Neuronal stem cell (in vitro differentiated cells): ENCODE measurements at regions not wholly inside any gene's neighbourhood (a gene's known extent, or its start where the extent isn't known, plus 50 kb on each side); places are given as distances from the start of the nearest gene placed in this dataset.

Source experiments
- DNase-seq: peaks from one replicate; pipeline ENCODE4 v3.0.0-alpha.2; 2013; ENCODE audit warnings: low spot score
- H2AFZ ChIP-seq: one replicate; pipeline ENCODE4 v1.6.1; 2013; ENCODE audit warnings: mild to moderate bottlenecking, low read length, inconsistent platforms
- H2AK5ac ChIP-seq: 2 replicates; pipeline ENCODE4 v1.6.1; 2013; ENCODE audit warnings: low read depth, mild to moderate bottlenecking, inconsistent platforms, low read length, moderate library complexity, mixed read lengths
- H2BK120ac ChIP-seq: 2 replicates; pipeline ENCODE4 v1.6.1; 2013; ENCODE audit warnings: low read depth, mild to moderate bottlenecking, inconsistent platforms, low read length, moderate library complexity, mixed read lengths
- H2BK12ac ChIP-seq: one replicate; pipeline ENCODE4 v1.6.1; 2013; ENCODE audit warnings: low read length, inconsistent platforms
- H2BK15ac ChIP-seq: 2 replicates; pipeline ENCODE4 v1.6.1; 2013; ENCODE audit warnings: mild to moderate bottlenecking, low read length, inconsistent platforms, mixed read lengths
- H2BK5ac ChIP-seq: one replicate; pipeline ENCODE4 v1.6.1; 2013; ENCODE audit warnings: inconsistent platforms, mild to moderate bottlenecking, low read length, moderate library complexity
- H3K14ac ChIP-seq: one replicate; pipeline ENCODE4 v1.6.1; 2013; ENCODE audit warnings: low read length, inconsistent platforms
- H3K18ac ChIP-seq: 2 replicates; pipeline ENCODE4 v1.6.1; 2013; ENCODE audit warnings: low read length, inconsistent platforms
- H3K23ac ChIP-seq: 2 replicates; pipeline ENCODE4 v1.6.1; 2013; ENCODE audit warnings: low read depth, mild to moderate bottlenecking, mixed read lengths, low read length, inconsistent platforms; ENCODE audit not compliant: poor library complexity
- H3K27ac ChIP-seq: replicated peaks from 3 replicates; pipeline ENCODE4 v1.5.1; 2013; ENCODE audit warnings: low read length, inconsistent platforms
- H3K27me3 ChIP-seq, 3 experiments: 2 replicates each; pipeline ENCODE4 v1.6.1; 2013; ENCODE audit warnings: low read length in 3 of 3, mild to moderate bottlenecking in 2 of 3, inconsistent platforms in 1 of 3, low read depth in 1 of 3, mixed read lengths in 1 of 3, moderate library complexity in 1 of 3; ENCODE audit not compliant: control insufficient read depth in 3 of 3, insufficient read depth in 3 of 3
- H3K36me3 ChIP-seq, 2 donors: replicated peaks in 1 of 2; 2 replicates each; pipeline ENCODE4 v1.6.1; 2013; ENCODE audit warnings: low read length in 2 of 2; ENCODE audit not compliant: control insufficient read depth in 2 of 2, insufficient read depth in 2 of 2
- H3K4ac ChIP-seq: 2 replicates; pipeline ENCODE4 v1.6.1; 2013; ENCODE audit warnings: inconsistent platforms, mild to moderate bottlenecking, low read length, moderate library complexity
- H3K4me1 ChIP-seq, 2 donors: 1 replicate in 1 of 2; 2 replicates in 1 of 2; pipeline ENCODE4 v1.6.1; 2013; ENCODE audit warnings: low read length in 2 of 2, low read depth in 1 of 2; ENCODE audit not compliant: control insufficient read depth in 2 of 2, insufficient read depth in 1 of 2
- H3K4me2 ChIP-seq: one replicate; pipeline ENCODE4 v1.6.1; 2013; ENCODE audit warnings: mild to moderate bottlenecking, low read length, inconsistent platforms; ENCODE audit not compliant: insufficient read depth, poor library complexity, severe bottlenecking
- H3K4me3 ChIP-seq, 2 donors: 2 replicates each; pipeline ENCODE4 v1.5.1; 2013; ENCODE audit warnings: low read length in 2 of 2, mild to moderate bottlenecking in 2 of 2, inconsistent platforms in 1 of 2, moderate library complexity in 1 of 2
- H3K79me1 ChIP-seq: one replicate; pipeline ENCODE4 v1.6.1; 2013; ENCODE audit warnings: low read depth, mild to moderate bottlenecking, inconsistent platforms, low read length, moderate library complexity
- H3K9ac ChIP-seq: one replicate; pipeline ENCODE4 v1.6.1; 2013; ENCODE audit warnings: mild to moderate bottlenecking, low read depth, low read length, inconsistent platforms; ENCODE audit not compliant: poor library complexity
- H3K9me3 ChIP-seq, 2 donors: replicated peaks in 1 of 2; 2 replicates each; pipeline versions ENCODE3 to v1.6.1; 2013; ENCODE audit warnings: low read length in 2 of 2, mild to moderate bottlenecking in 2 of 2, inconsistent platforms in 1 of 2, low read depth in 1 of 2, mixed read lengths in 1 of 2, moderate library complexity in 1 of 2; ENCODE audit not compliant: control insufficient read depth in 2 of 2, insufficient read depth in 1 of 2
- H4K8ac ChIP-seq: one replicate; pipeline ENCODE4 v1.6.1; 2013; ENCODE audit warnings: low read depth, mild to moderate bottlenecking, inconsistent platforms, low read length, moderate library complexity
- H4K91ac ChIP-seq: one replicate; pipeline ENCODE4 v1.6.1; 2013; ENCODE audit warnings: low read length, low read depth, mild to moderate bottlenecking, inconsistent platforms; ENCODE audit not compliant: poor library complexity
- WGBS, 2 donors: extraction: QIAGEN DNeasy Blood & Tissue Kit; methylation state at CpG; one replicate each; pipeline ENCODE4 v1.1.7; 2013; ENCODE audit warnings: missing lambda C conversion rate in 2 of 2, mixed read lengths in 1 of 2; ENCODE audit not compliant: insufficient read length in 2 of 2, insufficient replicate concordance in 1 of 2; ENCODE audit errors: extremely low coverage in 2 of 2; 5-methylcytosine and 5-hydroxymethylcytosine counted together

GRCh38 chr14:83969998-83970397 lies 1559.9 kb upstream of the FLRT2 start:
- H3K9me3 ChIP-seq: no peaks in the 10 kb centered on the region
- no peak overlapping the region for H2AK5ac ChIP-seq
- H3K36me3 ChIP-seq: no peaks in the 10 kb centered on the region
- H2AFZ ChIP-seq: no peak overlapping the region
- H3K14ac ChIP-seq: no peak overlapping the region
- no peak overlapping the region for H2BK5ac ChIP-seq
- no peaks in the 10 kb centered on the region for H3K27me3 ChIP-seq
- no peaks in the 10 kb centered on the region for H3K79me1 ChIP-seq
- WGBS, 2 donors: no CpG with 5 or more reads among the region's 5 CpGs
- no peak overlapping the region for H3K4me2 ChIP-seq
- H3K27ac ChIP-seq: no peak overlapping the region
- H4K91ac ChIP-seq: no peak overlapping the region
- H2BK12ac ChIP-seq: no peak overlapping the region
- H2BK15ac ChIP-seq: no peak overlapping the region
- H3K18ac ChIP-seq: no peak overlapping the region
- H3K23ac ChIP-seq: no peak overlapping the region
- H3K4me1 ChIP-seq: no peaks in the 10 kb centered on the region
- no peak overlapping the region for H3K9ac ChIP-seq
- no peak for DNase-seq
- H4K8ac ChIP-seq: no peak overlapping the region
- no peak overlapping the region for H2BK120ac ChIP-seq
- H3K4me3 ChIP-seq: no peak overlapping the region
- H3K4ac ChIP-seq: no peak overlapping the region

GRCh38 chr14:83972631-83973030 lies 1557.3 kb upstream of the FLRT2 start:
- no peak for DNase-seq
- Histone ChIP-seq H3K18ac (no peak overlapping the region), H2AK5ac (no peak overlapping the region), H3K4ac (no peak overlapping the region), H3K4me3 (no peak overlapping the region), H3K4me2 (no peak overlapping the region), H3K4me1 (no peaks in the 10 kb centered on the region), H3K23ac (no peak overlapping the region), H2BK5ac (no peak overlapping the region), H3K36me3 (no peaks in the 10 kb centered on the region), H4K91ac (no peak overlapping the region), H3K27me3 (no peaks in the 10 kb centered on the region), H3K27ac (no peak overlapping the region), H3K9me3 (no peaks in the 10 kb centered on the region), H2AFZ (no peak overlapping the region), H3K14ac (no peak overlapping the region), H2BK120ac (no peak overlapping the region), H2BK15ac (no peak overlapping the region), H2BK12ac (no peak overlapping the region), H3K79me1 (no peaks in the 10 kb centered on the region), H4K8ac (no peak overlapping the region), H3K9ac (no peak overlapping the region)
- no CpG with 5 or more reads among the region's 3 CpGs for WGBS, 2 donors

GRCh38 chr14:83974647-83975163 lies 1555.2 kb upstream of the FLRT2 start:
- Histone ChIP-seq H2BK120ac (no peak overlapping the region), H3K23ac (no peak overlapping the region), H4K91ac (no peak overlapping the region), H3K36me3 (no peaks in the 10 kb centered on the region), H3K4ac (no peak overlapping the region), H3K27ac (no peak overlapping the region), H2BK15ac (no peak overlapping the region), H3K18ac (no peak overlapping the region), H2AFZ (no peak overlapping the region), H3K4me1 (no peaks in the 10 kb centered on the region), H3K4me3 (no peak overlapping the region), H4K8ac (no peak overlapping the region), H2BK5ac (no peak overlapping the region), H3K14ac (no peak overlapping the region), H3K27me3 (no peaks in the 10 kb centered on the region), H3K79me1 (no peaks in the 10 kb centered on the region), H2AK5ac (no peak overlapping the region), H3K9me3 (no peaks in the 10 kb centered on the region), H3K4me2 (no peak overlapping the region), H3K9ac (no peak overlapping the region), H2BK12ac (no peak overlapping the region)
- DNase-seq: no peak
- no CpG with 5 or more reads among the region's 5 CpGs for WGBS, 2 donors

- Histone ChIP-seq H3K36me3 (no peaks in the 10 kb centered on the region), H3K4me1 (no peaks in the 10 kb centered on the region), H2BK120ac (no peak overlapping the region), H3K27me3 (no peaks in the 10 kb centered on the region), H4K91ac (no peak overlapping the region), H3K4me2 (no peak overlapping the region), H2BK12ac (no peak overlapping the region), H2AK5ac (no peak overlapping the region), H3K9me3 (no peaks in the 10 kb centered on the region), H3K9ac (no peak overlapping the region), H2BK15ac (no peak overlapping the region), H4K8ac (no peak overlapping the region), H2BK5ac (no peak overlapping the region), H3K23ac (no peak overlapping the region), H2AFZ (no peak overlapping the region), H3K14ac (no peak overlapping the region), H3K18ac (no peak overlapping the region), H3K79me1 (no peaks in the 10 kb centered on the region), H3K27ac (no peak overlapping the region), H3K4ac (no peak overlapping the region), H3K4me3 (no peak overlapping the region)
- DNase-seq: no peak
- WGBS, 2 donors: no CpG with 5 or more reads among the region's 2 CpGs
Measured at GRCh38 chr14:83975435-83975834, 1554.5 kb upstream of the FLRT2 start.
